HCT116 (cell line): ENCODE measurements at regions not wholly inside any gene's neighbourhood (a gene's known extent, or its start where the extent isn't known, plus 50 kb on each side); places are given as distances from the start of the nearest gene placed in this dataset.

ENCODE experiments used
- ATAC-seq: fragments of 200-7000 bp; cut with Tn5 transposase; 2 replicates; pipeline ENCODE4 v1.9.1; 2020; ENCODE audit warnings: mild to moderate bottlenecking, moderate library complexity
- BruUV-seq: library from RNA; stranded (reverse); fragments of 400-500 nt; replicated peaks from 2 replicates; lab custom pipeline; 2021; lab: Mats Ljungman, UMichigan
- CTCF ChIA-PET: fragments of 300-600 bp; sonication (Branson Sonifier 250); formaldehyde crosslinking; loops from one replicate; lab custom pipeline; 2021; ENCODE audit warnings: antibody characterized with exemption; lab: Charles Lee
- POLR2A ChIA-PET: fragments of 300-600, 350-600 bp; sonication (Branson Sonifier 250); formaldehyde crosslinking; loops from one replicate; lab custom pipeline; 2021; ENCODE audit warnings: antibody characterized with exemption; lab: Charles Lee
- RAD21 ChIA-PET, 2 experiments: fragments of 300-600 bp; sonication (Branson Sonifier 250); formaldehyde crosslinking; loops; one replicate each; lab custom pipeline; 2023; ENCODE audit warnings: low total read pairs in 2 of 2; ENCODE audit not compliant: uncharacterized antibody in 2 of 2, unreplicated experiment in 2 of 2, low non-redundant PET in 1 of 2; lab: Charles Lee
- DNase-seq: peaks from one replicate; pipeline ENCODE4 v3.0.0-alpha.2; 2010; ENCODE audit warnings: low read depth, low spot score
- H2AFZ ChIP-seq: fragments of 200-600 bp; shearing (Covaris generic), sonication (generic); 2 replicates; pipeline ENCODE4 v1.6.1; 2017; ENCODE audit warnings: low read depth, mixed run types, mixed read lengths, antibody characterized with exemption, low read length; ENCODE audit not compliant: poor library complexity, severe bottlenecking
- H3K27ac ChIP-seq: 2 replicates; pipeline ENCODE4 v1.5.1; 2012; ENCODE audit warnings: low read depth, low read length
- H3K27me3 ChIP-seq: fragments of 200-600 bp; sonication (generic); 2 replicates; pipeline ENCODE4 v1.6.1; 2016; ENCODE audit warnings: mixed run types, low read length, mixed read lengths; ENCODE audit not compliant: insufficient read depth
- H3K36me3 ChIP-seq, 2 experiments: fragments of 200-500 bp in 1 of 2; fragments of 200-600 bp in 1 of 2; sonication (Bioruptor generic) in 1 of 2; sonication (generic) in 1 of 2; 2 replicates each; pipeline versions ENCODE4 v1.5.1 to v1.6.1; 2014 to 2016; ENCODE audit warnings: low read length in 2 of 2, inconsistent platforms in 1 of 2, mixed read lengths in 1 of 2, mixed run types in 1 of 2; ENCODE audit not compliant: insufficient read depth in 2 of 2, control insufficient read depth in 1 of 2
- H3K4me1 ChIP-seq, 2 experiments: fragments of 200-600 bp in 1 of 2; sonication (generic) in 1 of 2; 2 replicates each; pipeline versions ENCODE4 v1.5.1 to v1.6.1; 2012 to 2017; ENCODE audit warnings: low read length in 2 of 2, inconsistent platforms in 1 of 2, mild to moderate bottlenecking in 1 of 2, mixed read lengths in 1 of 2, mixed run types in 1 of 2, moderate library complexity in 1 of 2; ENCODE audit not compliant: insufficient read depth in 2 of 2, control insufficient read depth in 1 of 2
- H3K4me2 ChIP-seq: fragments of 200-600 bp; sonication (generic); 2 replicates; pipeline ENCODE4 v1.6.1; 2017; ENCODE audit warnings: mixed run types, low read length, mixed read lengths
- H3K4me3 ChIP-seq, 2 experiments: fragments of 200-600 bp in 1 of 2; sonication (generic) in 1 of 2; replicated peaks in 1 of 2; 2 replicates each; pipeline ENCODE4 v1.5.1; 2011 to 2016; ENCODE audit warnings: low read length in 2 of 2, control low read depth in 1 of 2, low read depth in 1 of 2, mild to moderate bottlenecking in 1 of 2, mixed read lengths in 1 of 2, mixed run types in 1 of 2
- H3K79me2 ChIP-seq: fragments of 200-600 bp; sonication (generic); 2 replicates; pipeline ENCODE4 v1.6.1; 2017; ENCODE audit warnings: mild to moderate bottlenecking, mixed run types, low read length, moderate library complexity, mixed read lengths; ENCODE audit not compliant: insufficient read depth
- H3K9ac ChIP-seq: fragments of 200-600 bp; sonication (generic); 2 replicates; pipeline ENCODE4 v1.6.1; 2016; ENCODE audit warnings: low read length, mixed read lengths
- H3K9me2 ChIP-seq: fragments of 200-600 bp; sonication (generic), shearing (Covaris generic); 2 replicates; pipeline ENCODE4 v1.6.1; 2017; ENCODE audit warnings: mixed run types, mild to moderate bottlenecking, moderate library complexity; ENCODE audit not compliant: insufficient read depth
- H3K9me3 ChIP-seq, 2 experiments: fragments of 200-500 bp in 1 of 2; fragments of 200-600 bp in 1 of 2; sonication (Bioruptor generic) in 1 of 2; sonication (generic) in 1 of 2; 2 replicates each; pipeline ENCODE4 v1.6.1; 2014 to 2017; ENCODE audit warnings: low read length in 2 of 2, mixed read lengths in 2 of 2, inconsistent platforms in 1 of 2, low read depth in 1 of 2, mild to moderate bottlenecking in 1 of 2, mixed run types in 1 of 2, moderate library complexity in 1 of 2; ENCODE audit not compliant: control insufficient read depth in 1 of 2, insufficient read depth in 1 of 2
- H4K20me1 ChIP-seq: fragments of 200-600 bp; sonication (generic), shearing (Covaris generic); 2 replicates; pipeline ENCODE4 v1.6.1; 2017; ENCODE audit warnings: mixed run types, mild to moderate bottlenecking, moderate library complexity; ENCODE audit not compliant: insufficient read depth
- ATF3 ChIP-seq: IDR thresholded peaks from 2 replicates; pipeline ENCODE4 v1.6.1; 2012
- CBX3 ChIP-seq: IDR thresholded peaks from 2 replicates; pipeline ENCODE4 v1.6.1; 2012; ENCODE audit warnings: low read depth
- CTCF ChIP-seq, 3 experiments: fragments of 200-600 bp in 1 of 3; sonication (generic) in 1 of 3; IDR thresholded peaks in 2 of 3; conservative IDR thresholded peaks in 1 of 3; 2 replicates each; pipeline ENCODE4 v1.5.1; 2012 to 2017; ENCODE audit warnings: low read depth in 2 of 3, low read length in 2 of 3, antibody characterized with exemption in 1 of 3, borderline replicate concordance in 1 of 3, control low read depth in 1 of 3, mild to moderate bottlenecking in 1 of 3, mixed read lengths in 1 of 3, mixed run types in 1 of 3, moderate library complexity in 1 of 3; ENCODE audit not compliant: insufficient read depth in 1 of 3
- EGR1 ChIP-seq: IDR thresholded peaks from 2 replicates; pipeline ENCODE4 v1.6.1; 2012; ENCODE audit warnings: low read depth
- ELF1 ChIP-seq: IDR thresholded peaks from 2 replicates; pipeline ENCODE4 v1.6.1; 2012; ENCODE audit warnings: low read depth, borderline replicate concordance
- EZH2 ChIP-seq: fragments of 200-600 bp; sonication (generic); IDR thresholded peaks from 2 replicates; pipeline ENCODE4 v1.6.1; 2017; ENCODE audit warnings: antibody characterized with exemption, mixed run types
- EZH2phosphoT487 ChIP-seq: fragments of 200-600 bp; IDR thresholded peaks from 2 replicates; pipeline ENCODE4 v1.6.1; 2018; ENCODE audit warnings: antibody characterized with exemption, borderline replicate concordance
- FOSL1 ChIP-seq: IDR thresholded peaks from 2 replicates; pipeline ENCODE4 v1.6.1; 2012; ENCODE audit warnings: low read depth
- MAX ChIP-seq: IDR thresholded peaks from 2 replicates; pipeline ENCODE4 v1.6.1; 2012
- POLR2A ChIP-seq: IDR thresholded peaks from 2 replicates; pipeline ENCODE4 v1.7.0; 2011; ENCODE audit warnings: borderline replicate concordance; ENCODE audit not compliant: insufficient read depth, insufficient read length; ENCODE audit errors: extremely low read depth
- POLR2AphosphoS5 ChIP-seq: IDR thresholded peaks from 2 replicates; pipeline ENCODE4 v1.6.1; 2011; ENCODE audit warnings: mild to moderate bottlenecking, low read depth, low read length, moderate library complexity
- SP1 ChIP-seq: IDR thresholded peaks from 2 replicates; pipeline ENCODE4 v1.6.1; 2012; ENCODE audit warnings: low read depth
- SRF ChIP-seq: IDR thresholded peaks from 2 replicates; pipeline ENCODE4 v1.6.1; 2012; ENCODE audit warnings: low read depth
- TCF7L2 ChIP-seq: IDR thresholded peaks from 2 replicates; pipeline ENCODE4 v1.7.0; 2011; ENCODE audit warnings: borderline replicate concordance, inconsistent platforms; ENCODE audit not compliant: insufficient read depth, insufficient read length; ENCODE audit errors: extremely low read depth
- YY1 ChIP-seq: IDR thresholded peaks from 2 replicates; pipeline ENCODE4 v1.6.1; 2011; ENCODE audit warnings: low read length, low read depth, moderate library complexity, mild to moderate bottlenecking; ENCODE audit not compliant: insufficient replicate concordance; ENCODE audit errors: extremely low read depth
- ZBTB33 ChIP-seq: IDR thresholded peaks from 2 replicates; pipeline ENCODE4 v1.6.1; 2011; ENCODE audit warnings: mild to moderate bottlenecking, low read length, moderate library complexity; ENCODE audit not compliant: insufficient replicate concordance; ENCODE audit errors: extremely low read depth
- ZFX ChIP-seq: fragments of 450-650 bp; IDR thresholded peaks from 2 replicates; pipeline ENCODE4 v1.6.1; 2017
- ZNF274 ChIP-seq: fragments of 200-500 bp; sonication (Bioruptor generic); IDR thresholded peaks from 2 replicates; pipeline ENCODE4 v1.6.1; 2014; ENCODE audit warnings: mild to moderate bottlenecking, low read depth, low read length, inconsistent platforms
- intact Hi-C: fragments of 100-400 bp; cut with micrococcal nuclease; formaldehyde crosslinking; loops from 2 replicates; pipeline ENCODE4 v1.10.0; 2022

- TF ChIP-seq ZNF274 (no peak), CTCF (IDR thresholded peaks at IDR 0.05 in 2 of 3, conservative IDR thresholded peaks at IDR 0.05 in 1 of 3; ENCODE audit: borderline replicate concordance in 1 of 3, insufficient read depth in 1 of 3, low read depth in 2 of 3, low read length in 2 of 3) (no peak), SRF (no peak), TCF7L2 (no peak), EZH2phosphoT487 (no peak), POLR2AphosphoS5 (no peak), ELF1 (no peak), ZFX (no peak), EZH2 (no peak), POLR2A (no peak), SP1 (no peak), YY1 (no peak), EGR1 (no peak), CBX3 (no peak), ZBTB33 (no peak), ATF3 (no peak), MAX (no peak), FOSL1 (no peak)
- CTCF ChIA-PET, result no interaction called here
Observed at GRCh38 chr2:47253447-47253846, 77.1 kb upstream of the CALM2 start.

More at GRCh38 chr2:47253447-47253846, 77.1 kb upstream of the CALM2 start:
- Histone ChIP-seq H3K9me2 (no peaks in the 10 kb centered on the region), H3K9me3 (no peaks in the 10 kb centered on the region), H3K27me3 (no peaks in the 10 kb centered on the region), H2AFZ (no peak overlapping the region), H4K20me1 (no peaks in the 10 kb centered on the region), H3K79me2 (no peaks in the 10 kb centered on the region), H3K27ac (no peak overlapping the region), H3K4me3 (no peak overlapping the region), H3K4me1 (peaks cover 9 to 17% of the 10 kb centered on the region in 2 experiments; a peak in 3 of 4 replicates), H3K9ac (no peak overlapping the region), H3K4me2 (no peak overlapping the region), H3K36me3 (no peaks in the 10 kb centered on the region)
- intact Hi-C loops, result no loop called here
- ChIA-PET POLR2A (no interaction called here), RAD21 (no interaction called here)
- no peak for DNase-seq
- no TSS peak for BruUV-seq
- no peak for ATAC-seq
